GM21528 (cell line): ENCODE measurements at regions not wholly inside any gene's neighbourhood (a gene's known extent, or its start where the extent isn't known, plus 50 kb on each side); places are given as distances from the start of the nearest gene placed in this dataset.
"Not testable (repeated sequence)": the region's sequence is repeated elsewhere in the genome, so short reads cannot be mapped to it uniquely, and the experiment has no call there.

Experiments used
- ATAC-seq: cut with Tn5 transposase; IDR thresholded peaks from one replicate; pipeline ENCODE4 v1.9.1; 2021; ENCODE audit warnings: mild to moderate bottlenecking, moderate library complexity; ENCODE audit not compliant: unreplicated experiment, low FRiP score

DNA sequence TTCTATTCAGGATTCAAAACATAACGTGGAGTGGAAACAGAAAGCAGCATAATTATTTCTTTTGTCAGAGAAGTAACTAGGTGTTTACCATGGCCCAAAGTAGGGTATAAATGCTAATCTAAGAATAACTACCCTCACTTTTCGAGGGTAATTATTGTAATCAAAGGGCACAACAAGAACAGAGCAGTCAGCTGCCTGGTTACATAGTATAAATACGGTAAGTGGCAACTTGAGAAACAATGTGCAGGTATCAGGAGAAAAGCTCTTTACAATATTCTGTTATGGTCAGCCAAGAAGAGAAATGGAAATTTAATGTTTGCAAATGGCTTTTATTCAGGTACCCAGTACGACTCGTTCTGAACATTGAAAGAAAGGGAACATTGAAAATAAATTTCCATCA is 242.0 kb upstream of the NPY start:
- ATAC-seq: no peak

DNA sequence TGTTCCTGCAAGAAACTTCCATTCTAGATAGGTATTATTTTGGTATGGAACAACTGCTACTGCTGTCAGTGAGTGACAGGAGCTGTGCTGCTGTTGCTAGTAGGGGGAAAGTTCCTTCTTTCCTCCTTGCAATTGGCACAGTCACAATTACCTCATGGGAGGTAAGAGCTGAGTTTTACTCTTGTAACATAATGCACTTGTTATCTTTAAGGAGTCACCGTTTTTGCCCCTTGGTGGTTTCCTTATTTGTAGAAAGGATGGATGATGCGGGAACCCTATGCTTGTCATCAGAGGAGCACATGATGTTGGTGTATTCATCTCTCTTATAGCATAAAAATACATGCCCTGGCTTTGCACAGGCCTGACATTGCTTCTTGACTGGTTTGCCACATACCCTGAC is 234.7 kb upstream of the NPY start:
- ATAC-seq: no peak

DNA sequence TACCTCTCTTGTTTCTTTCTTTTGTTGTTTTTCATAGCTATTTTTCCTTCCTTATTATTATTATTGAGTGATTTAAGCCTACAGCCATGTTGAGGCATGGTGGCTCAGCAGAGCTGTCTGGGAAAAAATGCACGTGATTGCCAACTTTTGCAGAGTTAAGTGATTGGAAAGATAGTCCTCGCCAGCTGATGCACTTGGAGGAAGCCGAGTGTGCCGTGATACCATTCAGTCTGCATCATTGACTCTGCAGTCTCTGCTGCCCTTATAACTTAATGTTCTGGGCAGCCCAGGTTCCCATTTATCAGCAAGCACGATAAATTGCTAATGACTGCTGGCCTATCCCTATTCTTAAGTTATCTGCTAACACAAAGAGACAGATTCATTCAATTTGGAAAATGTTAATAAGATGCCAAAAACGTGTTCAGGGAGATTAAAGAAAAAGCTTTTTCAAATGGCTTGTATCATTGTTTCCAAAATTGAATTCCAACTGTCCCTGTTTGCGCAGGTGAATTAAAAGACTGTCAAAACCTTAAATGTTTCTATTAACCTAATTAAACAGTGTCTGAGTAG is 232.9 kb upstream of the NPY start:
- no peak for ATAC-seq

DNA sequence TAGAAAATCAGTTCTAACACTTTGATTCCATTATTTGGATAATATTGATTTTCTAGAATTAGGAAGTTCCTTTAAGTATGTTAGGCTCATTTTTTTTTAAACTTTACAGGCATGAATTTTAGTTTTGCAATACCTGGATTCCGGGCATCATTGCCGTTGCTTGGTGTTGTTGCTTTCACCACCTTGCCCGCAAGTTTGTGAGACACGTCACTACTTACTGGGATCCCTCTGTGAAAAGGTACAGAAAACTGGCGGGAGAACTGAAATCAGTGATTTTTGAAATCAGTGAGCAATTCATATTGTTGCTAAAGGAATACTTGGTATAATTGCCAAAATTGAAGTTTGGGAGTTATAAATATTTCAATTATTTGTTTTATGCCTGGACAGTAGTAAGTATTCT is 232.3 kb upstream of the NPY start:
- no peak for ATAC-seq

DNA sequence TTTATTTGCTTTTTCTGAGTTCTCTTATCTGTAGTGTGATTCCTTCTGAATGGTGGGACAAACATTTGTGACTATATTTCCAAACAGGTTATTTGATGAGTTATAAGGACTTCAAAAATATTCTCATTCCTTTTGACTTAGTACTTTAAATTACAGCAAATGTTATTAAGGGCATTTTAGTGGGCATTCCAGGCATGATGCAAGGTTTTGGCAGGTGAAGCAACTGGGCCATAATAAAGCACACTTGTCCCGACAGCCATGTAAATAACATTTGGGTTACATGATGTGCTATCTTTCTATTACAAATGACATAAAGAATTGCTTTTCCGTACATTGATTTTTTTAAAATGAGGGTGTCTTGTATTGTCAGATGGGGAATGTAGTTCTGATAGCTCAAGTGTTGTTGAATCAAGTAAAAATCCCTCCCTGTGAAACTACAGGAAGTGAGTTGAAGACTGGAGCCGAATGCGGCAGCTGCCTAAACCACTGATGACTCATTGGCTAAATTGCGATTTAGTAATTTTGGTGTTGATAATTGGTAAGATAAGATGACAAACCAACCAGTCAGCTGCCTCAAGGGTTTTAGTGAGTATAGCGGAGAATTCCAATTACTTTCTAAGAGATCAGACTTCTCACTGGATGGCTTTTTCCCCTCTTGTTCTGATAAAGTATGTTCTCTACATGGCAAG is 231.3 kb upstream of the NPY start:
- no peak for ATAC-seq

DNA sequence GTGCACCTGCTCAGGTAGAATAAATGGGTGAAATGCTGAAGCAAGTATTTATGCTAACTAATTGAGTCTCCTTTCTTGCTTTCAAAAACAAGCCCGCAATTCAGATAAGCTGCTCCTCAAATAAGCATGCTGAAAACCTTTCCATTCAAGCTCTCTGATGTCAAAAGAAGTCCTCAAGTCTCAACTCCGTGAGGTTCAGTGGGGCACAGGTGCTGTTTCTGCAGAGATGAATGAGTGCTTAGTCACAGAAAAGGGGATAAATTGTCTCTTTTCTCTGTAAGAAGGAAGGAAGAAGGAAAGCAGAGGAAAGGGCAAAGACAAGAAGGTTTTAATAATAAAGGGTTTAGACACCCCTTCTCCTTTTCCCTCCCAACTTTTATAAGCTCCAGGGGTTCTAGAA is 229.8 kb upstream of the NPY start:
- no peak for ATAC-seq

DNA sequence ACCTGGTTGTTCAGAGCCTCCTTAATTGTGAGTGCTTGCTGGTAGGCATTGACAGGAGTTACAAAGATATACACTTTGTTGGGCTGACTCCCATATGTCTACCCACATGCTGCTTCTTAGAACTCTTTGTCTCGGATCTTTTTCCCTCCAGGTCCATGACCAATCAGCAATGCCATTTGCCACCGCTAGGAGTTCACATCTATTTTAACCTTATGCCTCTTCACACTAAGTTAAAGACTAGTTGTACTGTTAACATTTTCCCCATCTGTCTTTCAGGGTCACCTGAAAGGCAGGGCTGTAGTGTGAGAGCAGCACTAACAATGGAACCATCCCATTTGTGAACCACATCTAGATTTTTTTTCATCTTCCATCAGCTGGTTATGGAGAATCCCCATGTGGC is 226.7 kb upstream of the NPY start:
- ATAC-seq: no peak

DNA sequence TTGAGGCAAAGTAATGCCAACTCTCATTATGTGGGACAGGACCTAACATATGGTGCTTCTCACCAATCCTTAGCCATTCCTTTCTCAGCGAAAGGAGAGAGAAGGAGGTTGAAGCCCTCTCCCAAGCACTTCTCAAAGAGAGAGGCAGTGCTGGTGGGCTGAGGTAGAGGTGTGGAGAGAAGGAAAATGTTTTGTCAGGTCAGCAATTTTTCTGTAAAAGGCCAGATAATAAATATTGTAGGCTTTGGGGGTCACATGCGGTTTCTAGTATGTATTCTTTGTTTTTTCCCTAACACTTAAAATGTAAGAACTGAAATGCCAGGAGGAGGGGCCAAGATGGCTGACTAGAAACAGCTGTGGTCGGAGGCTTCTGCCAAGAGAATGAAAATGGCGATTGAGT is 225.0 kb upstream of the NPY start:
- no peak for ATAC-seq

DNA sequence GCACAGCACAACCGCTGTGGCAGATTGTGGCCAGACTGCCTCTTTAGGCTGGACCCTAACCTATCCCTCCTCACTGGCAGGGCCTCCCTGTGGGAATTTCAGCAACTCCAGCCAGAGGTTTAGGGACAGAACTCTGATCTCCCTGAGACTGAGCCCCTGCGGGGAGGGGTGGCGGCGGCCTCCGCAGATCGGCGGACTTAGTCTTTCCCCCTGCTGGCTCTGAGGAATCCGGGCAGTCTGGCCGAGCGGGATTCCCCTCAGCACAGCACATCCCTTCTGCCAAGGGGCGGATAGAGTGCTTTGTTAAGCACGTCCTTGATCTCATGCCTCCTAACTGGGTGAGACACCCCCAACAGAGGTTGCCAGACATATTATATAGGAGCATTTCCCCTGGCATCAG is 224.2 kb upstream of the NPY start:
- ATAC-seq: no peak

DNA sequence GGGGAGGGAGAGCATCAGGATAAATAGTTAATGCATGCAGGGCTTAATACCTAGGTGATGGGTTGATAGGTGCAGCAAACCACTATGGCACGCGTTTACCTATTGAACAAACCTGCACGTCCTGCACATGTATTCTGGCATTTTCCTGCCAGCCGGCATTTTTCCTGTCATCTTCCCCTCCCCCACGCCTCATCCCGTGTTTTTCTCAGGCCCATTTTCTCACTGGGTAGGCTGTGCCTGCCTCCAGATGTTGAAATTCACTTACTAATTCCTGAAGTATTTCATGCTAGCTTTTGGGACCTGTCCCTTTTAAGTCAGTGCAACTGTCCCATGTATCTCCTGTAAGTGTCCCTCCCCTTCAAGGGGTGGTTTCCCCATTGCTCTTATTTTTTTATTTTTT is 220.3 kb upstream of the NPY start:
- ATAC-seq: no peak

DNA sequence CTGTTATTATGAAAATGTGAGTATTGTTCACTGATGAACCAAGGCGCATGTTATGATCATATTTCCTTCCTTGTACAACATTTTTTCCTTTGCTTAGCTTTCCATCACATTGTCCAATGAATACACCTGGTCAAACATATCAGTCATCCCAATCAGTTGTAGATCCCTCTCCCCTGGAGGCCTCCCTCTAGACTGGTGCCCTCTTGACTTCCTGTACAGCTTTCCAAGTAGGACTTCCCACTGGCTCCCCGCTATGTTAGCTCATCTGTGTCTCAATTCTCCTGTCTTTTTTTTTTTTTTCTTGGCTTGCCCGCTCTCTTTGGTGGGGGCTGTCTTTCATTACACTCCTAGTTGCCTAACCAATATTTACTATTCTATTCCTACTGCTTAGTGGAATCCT is 214.2 kb upstream of the NPY start:
- ATAC-seq: no peak

DNA sequence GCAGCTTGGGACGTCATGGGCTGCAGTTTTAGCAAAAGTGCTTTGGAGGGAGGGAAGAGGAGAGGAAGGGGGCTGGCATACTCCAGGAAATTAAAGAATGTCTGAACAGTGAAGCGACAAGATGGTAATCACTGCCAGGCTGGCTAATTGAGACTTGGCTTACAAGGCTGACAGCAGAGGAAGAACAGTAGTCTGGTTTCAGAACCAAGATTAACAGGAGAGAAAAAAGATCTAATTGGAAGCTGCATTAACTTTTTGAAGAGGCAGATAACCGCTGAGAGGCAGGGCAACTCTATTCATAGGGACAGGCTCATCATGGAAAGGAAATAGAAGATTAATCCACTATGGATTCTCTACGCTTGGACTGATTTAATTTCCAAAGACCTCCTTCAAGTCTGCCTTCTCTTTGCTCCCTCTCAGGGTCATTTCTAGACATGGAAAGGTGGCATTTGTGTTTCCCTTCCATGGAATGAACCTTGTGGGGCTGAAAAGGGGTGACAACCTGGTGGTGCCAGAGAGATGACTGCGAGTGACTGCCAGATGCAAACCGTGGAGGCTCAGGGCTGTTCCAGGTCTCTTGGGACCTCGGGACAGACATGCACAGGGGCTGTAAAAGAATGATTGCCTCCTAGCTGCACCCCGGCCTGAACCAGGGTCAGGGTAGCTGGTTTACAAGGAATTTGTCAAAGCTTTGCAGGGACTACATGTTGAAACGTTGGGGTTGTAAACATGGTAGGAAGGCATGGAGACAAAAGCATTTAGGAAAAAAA is 210.2 kb upstream of the NPY start:
- ATAC-seq: no peak

DNA sequence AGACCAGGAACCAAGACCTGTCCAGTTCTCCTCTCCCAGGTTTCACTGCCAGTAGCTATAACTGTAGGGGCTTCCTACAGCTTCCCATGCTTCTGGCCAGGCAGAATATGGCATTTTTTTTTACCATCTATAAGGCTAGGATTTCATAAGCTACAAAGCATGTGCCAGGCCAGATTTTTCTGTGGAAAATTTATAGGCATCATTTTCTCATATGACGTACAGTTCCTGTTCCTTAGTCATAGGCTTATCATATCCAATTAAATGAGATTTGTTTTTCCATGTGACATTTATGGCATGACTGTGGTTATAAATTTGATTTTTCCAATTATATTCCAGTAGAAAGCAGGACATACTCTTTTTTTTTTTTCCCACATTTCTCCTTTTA is 208.6 kb upstream of the NPY start:
- ATAC-seq: no peak

DNA sequence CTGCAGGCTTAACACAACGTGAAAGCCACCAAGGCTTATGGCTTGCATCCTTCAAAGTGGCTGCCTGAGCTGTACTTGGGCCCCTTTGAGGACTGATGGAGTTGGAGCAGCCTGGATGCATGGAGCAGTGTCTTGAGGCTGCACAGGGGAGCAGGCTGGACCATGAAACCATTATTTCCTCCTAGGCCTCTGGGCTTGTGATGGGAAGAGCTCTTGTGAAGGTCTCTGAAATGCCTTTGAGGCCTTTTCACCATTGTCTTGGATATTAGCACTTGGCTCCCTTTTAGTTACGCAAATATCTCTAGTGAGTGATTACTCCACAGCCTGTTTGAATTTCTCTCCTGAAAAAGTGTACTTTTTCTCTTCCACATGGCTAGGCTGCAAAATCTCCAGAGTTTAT is 201.2 kb upstream of the NPY start:
- no peak for ATAC-seq

DNA sequence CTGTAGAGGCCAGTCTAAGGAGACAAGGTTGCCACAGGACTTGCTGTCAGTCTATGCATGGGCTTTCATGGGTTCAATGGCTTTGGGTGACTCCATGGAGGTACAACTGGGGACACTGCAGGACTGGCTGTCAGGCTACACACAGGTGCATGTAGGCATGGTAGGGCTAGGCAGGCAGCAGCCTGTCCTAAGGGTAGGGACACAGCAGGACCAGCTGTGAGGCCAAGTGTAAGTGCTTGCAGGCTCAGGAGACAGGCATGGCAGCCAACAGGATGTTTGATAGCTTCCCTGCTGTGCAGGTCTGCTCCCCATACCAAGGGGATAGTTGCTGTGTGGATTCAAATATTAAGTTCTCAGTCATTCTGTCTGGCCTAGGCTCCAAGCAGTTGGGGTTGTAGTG is 181.0 kb upstream of the NPY start:
- no peak for ATAC-seq

DNA sequence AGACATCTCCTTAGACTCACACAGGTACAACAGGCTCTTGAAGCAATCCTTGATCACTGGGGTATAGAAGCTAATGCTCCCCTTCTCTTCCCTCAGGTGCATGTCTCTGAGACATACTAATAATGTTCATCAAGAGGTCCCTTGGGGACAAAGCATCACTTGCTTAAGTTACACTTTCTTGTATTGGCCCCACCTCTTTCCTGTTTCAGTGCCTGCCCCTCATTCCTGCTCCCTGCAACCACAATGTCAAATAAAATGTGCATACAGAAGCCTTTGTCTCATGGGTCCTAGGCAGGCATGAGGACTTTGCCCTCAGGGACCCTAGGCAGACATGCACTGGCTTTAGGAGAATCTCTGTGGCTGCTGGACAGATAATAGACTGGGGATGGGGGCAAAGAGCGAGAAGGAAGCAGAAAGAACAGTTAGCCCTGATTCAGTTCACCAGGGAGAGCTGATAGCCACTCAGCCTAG is 175.0 kb upstream of the NPY start:
- ATAC-seq: no peak

DNA sequence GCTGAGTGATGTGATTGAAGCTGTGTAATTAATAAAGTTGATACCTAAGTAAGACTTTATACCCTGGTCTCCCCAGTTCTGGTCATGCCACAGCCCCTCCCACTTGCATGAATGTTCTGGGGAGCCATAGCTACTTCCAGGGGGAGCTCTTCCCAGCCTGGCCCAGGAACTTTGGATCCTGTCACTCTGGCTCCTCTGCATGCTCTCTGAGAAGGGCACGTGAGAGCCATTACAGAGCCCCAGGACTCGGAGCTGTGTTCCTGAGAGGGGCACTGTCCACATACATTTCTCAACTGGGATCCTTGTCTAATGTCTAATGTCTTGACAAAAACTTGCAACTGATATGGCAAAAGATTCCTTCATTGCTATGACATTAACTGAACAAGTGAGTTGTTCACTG is 173.9 kb upstream of the NPY start:
- no peak for ATAC-seq

DNA sequence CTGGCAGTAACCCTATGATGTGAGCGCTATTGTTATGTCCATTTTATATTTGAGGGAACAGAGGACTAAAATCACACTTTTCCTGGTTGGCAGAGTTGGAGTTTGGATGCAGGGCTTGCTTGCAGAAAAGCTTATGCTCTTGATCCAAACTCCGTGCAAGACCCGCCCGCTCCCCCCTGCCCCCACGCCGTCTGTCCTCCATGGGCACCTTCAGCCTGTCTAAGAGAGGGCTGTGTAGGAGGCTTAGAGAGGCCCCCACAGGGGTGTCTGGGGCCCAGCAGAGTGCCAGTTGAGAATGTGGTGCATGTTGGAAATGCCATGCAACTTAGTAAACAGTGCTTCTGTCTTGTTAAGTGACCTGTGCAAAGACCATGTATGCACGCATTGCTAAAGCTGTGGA is 170.5 kb upstream of the NPY start:
- no peak for ATAC-seq

DNA sequence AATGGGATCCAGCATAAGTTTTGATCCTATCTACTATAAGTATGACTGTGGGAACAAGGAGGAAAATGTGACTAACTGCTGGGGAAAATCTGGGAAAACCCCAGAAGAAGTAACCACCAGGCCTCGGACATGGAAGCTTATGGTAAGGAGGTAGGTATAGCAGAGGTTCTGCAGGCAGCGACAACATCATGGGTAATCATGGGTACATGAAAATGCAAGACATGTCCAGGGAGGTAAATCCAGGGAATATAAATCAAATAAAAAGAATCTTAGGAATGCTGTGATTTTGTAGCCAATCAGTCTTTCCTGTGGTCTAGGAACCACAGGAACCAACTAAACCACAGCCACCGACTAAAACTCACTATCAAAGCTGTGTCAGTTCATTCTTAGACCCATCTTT is 168.3 kb upstream of the NPY start:
- ATAC-seq: no peak

DNA sequence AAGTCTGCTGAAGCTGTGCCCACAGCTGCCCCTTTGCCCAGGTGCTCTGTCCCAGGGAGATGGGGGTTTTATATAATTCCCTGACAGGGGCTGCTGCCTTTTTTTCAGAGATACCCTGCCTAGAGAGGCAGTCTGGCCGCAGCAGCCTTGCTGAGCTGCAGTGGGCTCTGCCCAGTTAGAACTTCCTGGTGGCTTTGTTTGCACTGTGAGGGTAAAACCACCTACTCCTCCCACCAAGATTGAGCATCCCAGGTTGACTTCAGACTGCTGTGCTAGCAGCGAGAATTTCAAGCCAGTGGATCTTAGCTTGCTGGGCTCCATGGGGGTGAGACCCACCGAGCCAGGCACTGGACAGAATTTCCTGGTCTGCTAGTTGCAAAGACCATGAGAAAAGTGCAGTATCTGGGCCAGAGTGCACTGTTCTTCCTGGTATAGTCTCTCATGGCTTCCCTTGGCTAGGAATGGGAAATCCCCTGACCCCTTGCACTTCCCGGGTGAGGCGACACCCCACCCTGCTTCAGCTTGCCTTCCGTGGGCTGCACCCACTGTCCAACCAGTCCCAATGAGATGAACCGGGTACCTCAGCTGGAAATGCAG is 166.0 kb upstream of the NPY start:
- not testable (repeated sequence) for ATAC-seq

DNA sequence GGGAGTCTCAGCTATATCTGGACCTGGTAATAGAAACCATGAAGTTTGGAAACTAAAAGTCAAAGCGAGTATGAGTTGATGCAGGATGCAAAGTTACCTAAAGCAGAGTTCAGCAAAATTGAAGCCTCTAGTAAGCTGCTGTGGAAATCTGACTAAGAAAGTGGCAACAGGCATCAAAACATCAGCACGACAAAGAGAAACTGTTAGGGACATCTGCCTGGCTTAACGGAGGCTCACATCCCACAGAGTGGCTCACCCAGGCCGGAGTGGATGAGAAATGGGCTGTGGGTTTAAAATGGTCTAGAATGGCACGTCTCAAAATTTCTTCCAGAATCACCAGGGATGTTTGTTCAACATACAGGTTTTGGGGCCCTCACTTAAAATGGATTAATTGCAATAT is 164.1 kb upstream of the NPY start:
- no peak for ATAC-seq

DNA sequence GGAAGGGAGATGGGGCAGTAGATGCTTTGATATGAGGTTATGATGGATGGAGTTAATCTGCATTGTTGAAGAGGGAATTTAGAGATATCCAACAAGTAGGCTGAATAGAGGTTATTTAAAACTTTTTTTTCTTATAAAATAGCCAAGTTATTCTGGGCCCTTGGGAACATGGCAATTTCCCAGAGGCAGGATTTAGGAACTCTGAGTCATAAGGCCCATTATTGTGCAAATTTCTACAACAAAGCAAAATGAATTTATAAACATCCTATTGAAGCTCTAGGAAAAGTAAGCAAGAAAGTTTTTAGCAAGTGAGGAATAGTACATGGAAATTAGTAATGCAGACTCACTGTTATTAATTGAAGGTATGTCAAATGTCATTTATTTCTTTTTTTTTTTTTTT is 160.9 kb upstream of the NPY start:
- no peak for ATAC-seq
